ENCODE measurements at regions not wholly inside any gene's neighbourhood (a gene's known extent, or its start where the extent isn't known, plus 50 kb on each side); places are given as distances from the start of the nearest gene placed in this dataset.

DNA sequence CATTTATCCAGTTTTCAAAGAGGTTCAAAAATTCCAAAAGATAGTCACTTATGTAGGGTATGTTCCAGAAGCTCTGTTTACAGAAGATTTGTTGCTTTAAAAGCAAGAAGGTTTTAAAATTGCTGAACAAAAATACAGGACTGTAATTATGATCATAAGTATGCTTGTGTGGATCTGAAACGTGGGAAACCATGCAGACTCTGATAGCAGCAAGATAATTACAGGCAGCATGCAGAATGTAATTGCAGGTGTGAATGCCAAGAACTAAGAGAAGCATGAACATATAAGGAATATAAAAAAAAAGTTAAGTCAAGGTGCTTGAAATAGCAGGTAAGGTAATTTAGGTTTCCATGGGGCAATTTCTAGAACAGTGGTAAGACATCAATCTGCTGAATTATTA, 405.7 kb downstream of the ARL4A start:
- TF ChIP-seq TEAD4 (IDR thresholded peaks at IDR 0.05): no peak
- TF ChIP-seq TAF1 (IDR thresholded peaks at IDR 0.05; ENCODE audit: low read depth): no peak
- TF ChIP-seq, protein P1, sequence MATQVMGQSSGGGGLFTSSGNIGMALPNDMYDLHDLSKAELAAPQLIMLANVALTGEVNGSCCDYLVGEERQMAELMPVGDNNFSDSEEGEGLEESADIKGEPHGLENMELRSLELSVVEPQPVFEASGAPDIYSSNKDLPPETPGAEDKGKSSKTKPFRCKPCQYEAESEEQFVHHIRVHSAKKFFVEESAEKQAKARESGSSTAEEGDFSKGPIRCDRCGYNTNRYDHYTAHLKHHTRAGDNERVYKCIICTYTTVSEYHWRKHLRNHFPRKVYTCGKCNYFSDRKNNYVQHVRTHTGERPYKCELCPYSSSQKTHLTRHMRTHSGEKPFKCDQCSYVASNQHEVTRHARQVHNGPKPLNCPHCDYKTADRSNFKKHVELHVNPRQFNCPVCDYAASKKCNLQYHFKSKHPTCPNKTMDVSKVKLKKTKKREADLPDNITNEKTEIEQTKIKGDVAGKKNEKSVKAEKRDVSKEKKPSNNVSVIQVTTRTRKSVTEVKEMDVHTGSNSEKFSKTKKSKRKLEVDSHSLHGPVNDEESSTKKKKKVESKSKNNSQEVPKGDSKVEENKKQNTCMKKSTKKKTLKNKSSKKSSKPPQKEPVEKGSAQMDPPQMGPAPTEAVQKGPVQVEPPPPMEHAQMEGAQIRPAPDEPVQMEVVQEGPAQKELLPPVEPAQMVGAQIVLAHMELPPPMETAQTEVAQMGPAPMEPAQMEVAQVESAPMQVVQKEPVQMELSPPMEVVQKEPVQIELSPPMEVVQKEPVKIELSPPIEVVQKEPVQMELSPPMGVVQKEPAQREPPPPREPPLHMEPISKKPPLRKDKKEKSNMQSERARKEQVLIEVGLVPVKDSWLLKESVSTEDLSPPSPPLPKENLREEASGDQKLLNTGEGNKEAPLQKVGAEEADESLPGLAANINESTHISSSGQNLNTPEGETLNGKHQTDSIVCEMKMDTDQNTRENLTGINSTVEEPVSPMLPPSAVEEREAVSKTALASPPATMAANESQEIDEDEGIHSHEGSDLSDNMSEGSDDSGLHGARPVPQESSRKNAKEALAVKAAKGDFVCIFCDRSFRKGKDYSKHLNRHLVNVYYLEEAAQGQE (IDR thresholded peaks at IDR 0.05; ENCODE audit: low read depth): no peak
- TF ChIP-seq, protein P2, sequence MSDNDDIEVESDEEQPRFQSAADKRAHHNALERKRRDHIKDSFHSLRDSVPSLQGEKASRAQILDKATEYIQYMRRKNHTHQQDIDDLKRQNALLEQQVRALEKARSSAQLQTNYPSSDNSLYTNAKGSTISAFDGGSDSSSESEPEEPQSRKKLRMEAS (IDR thresholded peaks at IDR 0.05): no peak
- TF ChIP-seq RAD21 (IDR thresholded peaks at IDR 0.05; ENCODE audit: low read depth): no peak
- TF ChIP-seq CEBPB (IDR thresholded peaks at IDR 0.05): no peak
- no peak for TF ChIP-seq EP300 (IDR thresholded peaks at IDR 0.05; ENCODE audit: borderline replicate concordance)
- no peak for TF ChIP-seq ZBTB7A (IDR thresholded peaks at IDR 0.05; ENCODE audit: low read depth)
- TF ChIP-seq EGR1 (IDR thresholded peaks at IDR 0.05): no peak
